Thyroid gland (tissue), 4 donors: ENCODE measurements at regions not wholly inside any gene's neighbourhood (a gene's known extent, or its start where the extent isn't known, plus 50 kb on each side); places are given as distances from the start of the nearest gene placed in this dataset.

Experiments used
- DNase-seq, 2 donors: peaks; one replicate each; pipeline ENCODE4 v3.0.0-alpha.2; 2019
- H3K27ac ChIP-seq, 3 donors: fragments of 200-600 bp; sonication (generic); 1 replicate in 2 of 3; 2 replicates in 1 of 3; pipeline ENCODE4 v1.5.1; 2016 to 2019; ENCODE audit warnings: mild to moderate bottlenecking in 1 of 3, moderate library complexity in 1 of 3
- H3K27me3 ChIP-seq: fragments of 200-600 bp; sonication (generic); one replicate; pipeline ENCODE4 v1.5.1; 2019
- H3K36me3 ChIP-seq, 2 donors: fragments of 200-600 bp; sonication (generic); one replicate each; pipeline ENCODE4 v1.5.1; 2016 to 2019
- H3K4me1 ChIP-seq, 2 donors: fragments of 200-600 bp; sonication (generic); one replicate each; pipeline ENCODE4 v1.5.1; 2017 to 2019
- H3K4me3 ChIP-seq, 3 donors: fragments of 200-600 bp; sonication (generic); replicated peaks in 1 of 3; 1 replicate in 2 of 3; 2 replicates in 1 of 3; pipeline ENCODE4 v1.5.1; 2016; ENCODE audit warnings: mild to moderate bottlenecking in 1 of 3
- H3K9me3 ChIP-seq: fragments of 200-600 bp; sonication (generic); one replicate; pipeline ENCODE4 v1.5.1; 2017
- POLR2A ChIP-seq, 2 donors: fragments of 450-650 bp; IDR thresholded peaks; one replicate each; pipeline ENCODE4 v1.6.1; 2017; ENCODE audit warnings: antibody characterized with exemption in 2 of 2, mild to moderate bottlenecking in 2 of 2, moderate library complexity in 1 of 2
- WGBS, 2 donors: methylation state at CpG; one replicate each; pipeline ENCODE4 v1.1.5; 2017; 5-methylcytosine and 5-hydroxymethylcytosine counted together
- intact Hi-C: fragments of 100-400 bp; cut with DNase I; formaldehyde crosslinking; loops from one replicate; pipeline ENCODE4 v1.15.1; 2023
- TF ChIP-seq, protein P1 (sequence below), 6 experiments: fragments of 200-600 bp in 3 of 6; fragments of 450-650 bp in 3 of 6; sonication (generic) in 3 of 6; IDR thresholded peaks; one replicate each; pipeline ENCODE4 v1.5.1; 2016 to 2019; ENCODE audit warnings: antibody characterized with exemption in 6 of 6, mild to moderate bottlenecking in 2 of 6, inconsistent platforms in 1 of 6, moderate library complexity in 1 of 6

- Histone ChIP-seq H3K9me3 (no peaks in the 10 kb centered on the region), H3K27me3 (no peaks in the 10 kb centered on the region), H3K27ac (no peak overlapping the region), H3K4me1 (no peaks in the 10 kb centered on the region), H3K4me3 (no peak overlapping the region), H3K36me3 (no peaks in the 10 kb centered on the region)
- intact Hi-C loops: no loop called here
- DNase-seq: no peak
- TF ChIP-seq, protein P1, sequence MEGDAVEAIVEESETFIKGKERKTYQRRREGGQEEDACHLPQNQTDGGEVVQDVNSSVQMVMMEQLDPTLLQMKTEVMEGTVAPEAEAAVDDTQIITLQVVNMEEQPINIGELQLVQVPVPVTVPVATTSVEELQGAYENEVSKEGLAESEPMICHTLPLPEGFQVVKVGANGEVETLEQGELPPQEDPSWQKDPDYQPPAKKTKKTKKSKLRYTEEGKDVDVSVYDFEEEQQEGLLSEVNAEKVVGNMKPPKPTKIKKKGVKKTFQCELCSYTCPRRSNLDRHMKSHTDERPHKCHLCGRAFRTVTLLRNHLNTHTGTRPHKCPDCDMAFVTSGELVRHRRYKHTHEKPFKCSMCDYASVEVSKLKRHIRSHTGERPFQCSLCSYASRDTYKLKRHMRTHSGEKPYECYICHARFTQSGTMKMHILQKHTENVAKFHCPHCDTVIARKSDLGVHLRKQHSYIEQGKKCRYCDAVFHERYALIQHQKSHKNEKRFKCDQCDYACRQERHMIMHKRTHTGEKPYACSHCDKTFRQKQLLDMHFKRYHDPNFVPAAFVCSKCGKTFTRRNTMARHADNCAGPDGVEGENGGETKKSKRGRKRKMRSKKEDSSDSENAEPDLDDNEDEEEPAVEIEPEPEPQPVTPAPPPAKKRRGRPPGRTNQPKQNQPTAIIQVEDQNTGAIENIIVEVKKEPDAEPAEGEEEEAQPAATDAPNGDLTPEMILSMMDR (IDR thresholded peaks at IDR 0.05): no peak
- TF ChIP-seq POLR2A (IDR thresholded peaks at IDR 0.05): no peak
- 84 to 90% methylated on average over 5 of the region's 5 CpGs for WGBS, 2 donors
Observed at GRCh38 chr17:77756028-77756427, 202.5 kb upstream of the TNRC6C start.

GRCh38 chr17:77756846-77757560 is 201.5 kb upstream of the TNRC6C start:
- WGBS, 2 donors: 56 to 71% methylated on average over 10 of the region's 10 CpGs

DNA sequence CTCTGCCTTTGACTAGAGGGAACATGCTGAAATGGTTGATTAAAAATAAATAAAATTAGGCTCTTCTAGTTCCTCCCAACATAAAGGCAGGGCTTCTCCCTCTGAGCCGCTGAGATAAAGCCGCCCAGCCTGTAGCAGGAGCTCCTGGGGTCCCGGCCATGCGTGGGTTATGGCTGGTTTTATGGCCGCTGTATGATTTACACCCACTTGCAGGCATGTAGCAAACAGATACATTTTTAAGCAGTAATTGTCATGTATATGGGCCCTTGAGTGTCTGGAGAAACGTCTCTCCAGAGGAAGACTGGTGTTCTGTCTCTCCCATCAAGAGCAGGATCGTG is 201.0 kb upstream of the TNRC6C start:
- Histone ChIP-seq H3K4me3 (no peak overlapping the region), H3K36me3 (no peaks in the 10 kb centered on the region), H3K4me1 (no peaks in the 10 kb centered on the region), H3K9me3 (no peaks in the 10 kb centered on the region), H3K27me3 (no peaks in the 10 kb centered on the region), H3K27ac (no peak overlapping the region)
- DNase-seq: no peak
- 80 to 81% methylated on average over 7 of the region's 7 CpGs for WGBS, 2 donors
- TF ChIP-seq POLR2A (IDR thresholded peaks at IDR 0.05): no peak
- TF ChIP-seq, protein P1 (IDR thresholded peaks at IDR 0.05): no peak
- intact Hi-C loops: no loop called here

More at GRCh38 chr17:77756846-77757560, 201.5 kb upstream of the TNRC6C start:
- Histone ChIP-seq H3K27me3 (no peaks in the 10 kb centered on the region), H3K4me1 (no peaks in the 10 kb centered on the region), H3K9me3 (no peaks in the 10 kb centered on the region), H3K27ac (no peak overlapping the region), H3K4me3 (no peak overlapping the region), H3K36me3 (no peaks in the 10 kb centered on the region)
- intact Hi-C loops: no loop called here
- no peak for TF ChIP-seq POLR2A (IDR thresholded peaks at IDR 0.05)
- TF ChIP-seq, protein P1 (IDR thresholded peaks at IDR 0.05): no peak
- DNase-seq: no peak

GRCh38 chr17:77763023-77763422 is 195.5 kb upstream of the TNRC6C start:
- no peaks in the 10 kb centered on the region for H3K27me3 ChIP-seq
- no peaks in the 10 kb centered on the region for H3K36me3 ChIP-seq
- 78 to 79% methylated on average over 6 of the region's 6 CpGs for WGBS, 2 donors
- no peaks in the 10 kb centered on the region for H3K9me3 ChIP-seq
- intact Hi-C loops: no loop called here
- TF ChIP-seq POLR2A (IDR thresholded peaks at IDR 0.05): no peak
- TF ChIP-seq, protein P1 (IDR thresholded peaks at IDR 0.05): no peak
- no peak overlapping the region for H3K4me3 ChIP-seq
- H3K27ac ChIP-seq: no peak overlapping the region
- peaks cover 0 to under 1% of the 10 kb centered on the region in 2 donors for H3K4me1 ChIP-seq
- no peak for DNase-seq

DNA sequence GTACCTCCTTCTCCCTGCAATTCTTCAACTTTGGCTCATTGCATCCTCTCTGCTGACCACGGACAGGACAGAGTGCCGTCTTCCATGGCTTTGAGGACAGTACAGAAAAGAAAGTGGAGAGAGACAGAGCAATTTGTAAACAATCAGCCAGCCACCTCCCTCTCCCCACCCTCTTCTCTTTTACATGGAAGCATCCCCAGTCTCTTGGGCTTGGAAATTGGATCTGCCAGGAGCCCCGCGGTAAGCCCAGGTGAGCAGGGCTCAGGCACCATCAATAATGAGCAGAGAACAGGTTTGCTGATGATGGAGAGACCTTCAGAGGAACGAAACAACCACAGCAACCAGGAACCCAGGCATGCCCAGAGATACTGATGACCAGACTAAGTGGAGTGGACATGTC is 194.9 kb upstream of the TNRC6C start:
- intact Hi-C loops: no loop called here
- WGBS, 2 donors: 68 to 71% methylated on average over 5 of the region's 5 CpGs
- TF ChIP-seq POLR2A (IDR thresholded peaks at IDR 0.05): no peak
- TF ChIP-seq, protein P1 (IDR thresholded peaks at IDR 0.05): no peak
- Histone ChIP-seq H3K27ac (no peak overlapping the region), H3K9me3 (no peaks in the 10 kb centered on the region), H3K4me1 (peaks cover 0 to 6% of the 10 kb centered on the region in 2 donors), H3K4me3 (no peak overlapping the region), H3K27me3 (no peaks in the 10 kb centered on the region), H3K36me3 (no peaks in the 10 kb centered on the region)
- no peak for DNase-seq
